ENCODE measurements at regions not wholly inside any gene's neighbourhood (a gene's known extent, or its start where the extent isn't known, plus 50 kb on each side); places are given as distances from the start of the nearest gene placed in this dataset.

DNA sequence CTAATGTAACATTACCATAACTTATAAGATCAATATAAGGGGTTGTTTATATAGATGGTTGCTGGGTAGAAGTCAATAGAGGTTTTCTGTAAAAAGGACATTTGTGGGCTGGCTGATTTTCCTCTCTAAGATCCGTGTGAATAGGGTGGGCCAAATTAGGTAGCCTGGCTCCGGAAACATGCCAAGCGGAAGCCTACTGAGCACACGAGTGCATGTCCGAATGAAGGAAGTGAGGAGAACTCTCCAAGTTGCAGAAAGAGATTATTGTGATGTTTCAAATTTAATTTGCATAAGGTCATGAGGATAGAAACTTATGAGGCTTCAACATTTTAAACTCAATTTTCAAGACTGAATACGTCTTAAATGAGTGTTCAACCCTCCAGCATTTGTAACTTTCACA is 356.7 kb downstream of the SNAPC1 start:
- H3K27me3 ChIP-seq (ENCODE audit: control insufficient read depth in 2 of 2, insufficient read depth in 2 of 2, low read length in 2 of 2), result peaks cover 0 to 16% of the 10 kb centered on the region in 2 experiments; a peak in 4 of 5 replicates
- no TSS peak for BruUV-seq (replicated peaks)
- in situ Hi-C loops (cut with MboI), result loop anchor here (25.0 kb wide), 1 partner anchor 832 kb away; the partner anchor contains the start of gene TMEM30B
- no peaks in the 10 kb centered on the region for H3K36me3 ChIP-seq (ENCODE audit: control insufficient read depth, insufficient read depth, low read length)
- no peak overlapping the region for H3K9ac ChIP-seq (ENCODE audit: insufficient read depth in 1 of 2, low read depth in 2 of 2, low read length in 2 of 2)
- intact Hi-C loops (cut with micrococcal nuclease), result no loop called here
- H3K4me2 ChIP-seq (ENCODE audit: insufficient read depth, low read length), result no peak overlapping the region
- 0% methylated on average over 6 of the region's 6 CpGs for WGBS (ENCODE audit: insufficient coverage, low coverage, missing lambda C conversion rate)
- DNase-seq (ENCODE audit: extremely low read depth in 1 of 4, low spot score in 3 of 4), result no peak
- H2AFZ ChIP-seq (ENCODE audit: low read depth, low read length), result no peak overlapping the region
- ChIA-PET CTCF (ENCODE audit: low intra/inter-chr PET ratio) (no interaction called here), POLR2A (no interaction called here)
- no peaks in the 10 kb centered on the region for H3K9me3 ChIP-seq (replicated peaks; ENCODE audit: control insufficient read depth, insufficient read depth, low read depth, low read length)
- no peak overlapping the region for H3K4me3 ChIP-seq
- no peaks in the 10 kb centered on the region for H3K79me2 ChIP-seq (ENCODE audit: control insufficient read depth, insufficient read depth, low read length)
- no peak for FAIRE-seq
- no peak overlapping the region for H3K27ac ChIP-seq (ENCODE audit: extremely low read depth, low read depth, low read length)
- no peaks in the 10 kb centered on the region for H4K20me1 ChIP-seq (replicated peaks; ENCODE audit: control insufficient read depth, insufficient read depth, low read length)
- H3K4me1 ChIP-seq (replicated peaks in 1 of 2; ENCODE audit: control insufficient read depth in 2 of 2, insufficient read depth in 2 of 2, low read length in 2 of 2), result no peaks in the 10 kb centered on the region; a peak in 1 of 5 replicates
- no peaks in the 10 kb centered on the region for H3K9me1 ChIP-seq (ENCODE audit: control insufficient read depth, insufficient read depth, low read length)
- ATAC-seq, result no peak
- no peak for TF ChIP-seq NELFE (IDR thresholded peaks at IDR 0.05; ENCODE audit: insufficient read depth, insufficient read length)
- TF ChIP-seq HNRNPL (IDR thresholded peaks at IDR 0.05; ENCODE audit: low read depth, low read length), result no peak
- no peak for TF ChIP-seq SIRT6 (IDR thresholded peaks at IDR 0.05; ENCODE audit: low read depth, low read length)
- TF ChIP-seq ZNF184 (CRISPR knock-in tag; IDR thresholded peaks at IDR 0.05), result no peak
- TF ChIP-seq PHB2 (IDR thresholded peaks at IDR 0.05; ENCODE audit: low read depth), result no peak
- TF ChIP-seq, protein P1, sequence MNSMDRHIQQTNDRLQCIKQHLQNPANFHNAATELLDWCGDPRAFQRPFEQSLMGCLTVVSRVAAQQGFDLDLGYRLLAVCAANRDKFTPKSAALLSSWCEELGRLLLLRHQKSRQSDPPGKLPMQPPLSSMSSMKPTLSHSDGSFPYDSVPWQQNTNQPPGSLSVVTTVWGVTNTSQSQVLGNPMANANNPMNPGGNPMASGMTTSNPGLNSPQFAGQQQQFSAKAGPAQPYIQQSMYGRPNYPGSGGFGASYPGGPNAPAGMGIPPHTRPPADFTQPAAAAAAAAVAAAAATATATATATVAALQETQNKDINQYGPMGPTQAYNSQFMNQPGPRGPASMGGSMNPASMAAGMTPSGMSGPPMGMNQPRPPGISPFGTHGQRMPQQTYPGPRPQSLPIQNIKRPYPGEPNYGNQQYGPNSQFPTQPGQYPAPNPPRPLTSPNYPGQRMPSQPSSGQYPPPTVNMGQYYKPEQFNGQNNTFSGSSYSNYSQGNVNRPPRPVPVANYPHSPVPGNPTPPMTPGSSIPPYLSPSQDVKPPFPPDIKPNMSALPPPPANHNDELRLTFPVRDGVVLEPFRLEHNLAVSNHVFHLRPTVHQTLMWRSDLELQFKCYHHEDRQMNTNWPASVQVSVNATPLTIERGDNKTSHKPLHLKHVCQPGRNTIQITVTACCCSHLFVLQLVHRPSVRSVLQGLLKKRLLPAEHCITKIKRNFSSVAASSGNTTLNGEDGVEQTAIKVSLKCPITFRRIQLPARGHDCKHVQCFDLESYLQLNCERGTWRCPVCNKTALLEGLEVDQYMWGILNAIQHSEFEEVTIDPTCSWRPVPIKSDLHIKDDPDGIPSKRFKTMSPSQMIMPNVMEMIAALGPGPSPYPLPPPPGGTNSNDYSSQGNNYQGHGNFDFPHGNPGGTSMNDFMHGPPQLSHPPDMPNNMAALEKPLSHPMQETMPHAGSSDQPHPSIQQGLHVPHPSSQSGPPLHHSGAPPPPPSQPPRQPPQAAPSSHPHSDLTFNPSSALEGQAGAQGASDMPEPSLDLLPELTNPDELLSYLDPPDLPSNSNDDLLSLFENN (IDR thresholded peaks at IDR 0.05; ENCODE audit: low read depth in 2 of 2, low read length in 2 of 2), result no peak
- TF ChIP-seq MCM2 (IDR thresholded peaks at IDR 0.05; ENCODE audit: low read depth), result no peak
- no peak for TF ChIP-seq HNRNPH1 (optimal IDR thresholded peaks at IDR 0.05; ENCODE audit: low read depth, low read length)
- no peak for TF ChIP-seq STAT5A (IDR thresholded peaks at IDR 0.05; ENCODE audit: borderline replicate concordance, low read length)
- TF ChIP-seq, protein P2, sequence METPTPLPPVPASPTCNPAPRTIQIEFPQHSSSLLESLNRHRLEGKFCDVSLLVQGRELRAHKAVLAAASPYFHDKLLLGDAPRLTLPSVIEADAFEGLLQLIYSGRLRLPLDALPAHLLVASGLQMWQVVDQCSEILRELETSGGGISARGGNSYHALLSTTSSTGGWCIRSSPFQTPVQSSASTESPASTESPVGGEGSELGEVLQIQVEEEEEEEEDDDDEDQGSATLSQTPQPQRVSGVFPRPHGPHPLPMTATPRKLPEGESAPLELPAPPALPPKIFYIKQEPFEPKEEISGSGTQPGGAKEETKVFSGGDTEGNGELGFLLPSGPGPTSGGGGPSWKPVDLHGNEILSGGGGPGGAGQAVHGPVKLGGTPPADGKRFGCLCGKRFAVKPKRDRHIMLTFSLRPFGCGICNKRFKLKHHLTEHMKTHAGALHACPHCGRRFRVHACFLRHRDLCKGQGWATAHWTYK (CRISPR knock-in tag; IDR thresholded peaks at IDR 0.05), result no peak
- no peak for TF ChIP-seq PTTG1 (tag; IDR thresholded peaks at IDR 0.05; ENCODE audit: low read depth)
- no peak for TF ChIP-seq HDAC2 (IDR thresholded peaks at IDR 0.05)
